Keratinocyte (primary cell): ENCODE measurements at regions not wholly inside any gene's neighbourhood (a gene's known extent, or its start where the extent isn't known, plus 50 kb on each side); places are given as distances from the start of the nearest gene placed in this dataset.

Experiments
- DNase-seq: peaks from one replicate; pipeline ENCODE4 v3.0.0-alpha.2; 2011; ENCODE audit warnings: low read depth, missing footprints, low spot score
- FAIRE-seq: peaks from 2 replicates; lab custom pipeline; 2011; peaks lifted over from hg19 to GRCh38; lab: Jason Lieb, UNC
- H2AFZ ChIP-seq: 2 replicates; pipeline ENCODE4 v1.6.0; 2012; ENCODE audit warnings: low read length, control low read depth, inconsistent platforms; ENCODE audit not compliant: control insufficient read depth
- H3K27ac ChIP-seq: 2 replicates; pipeline ENCODE4 v1.5.1; 2011; ENCODE audit warnings: low read length; ENCODE audit not compliant: control insufficient read depth, insufficient read depth
- H3K27me3 ChIP-seq: 3 replicates; pipeline ENCODE4 v1.6.0; 2011; ENCODE audit warnings: low read length; ENCODE audit not compliant: control insufficient read depth, insufficient read depth; ENCODE audit errors: extremely low read depth
- H3K36me3 ChIP-seq, 2 experiments: 2 replicates in 1 of 2; 3 replicates in 1 of 2; pipeline ENCODE4 v1.5.1; 2011; ENCODE audit warnings: low read length in 2 of 2, mild to moderate bottlenecking in 1 of 2; ENCODE audit not compliant: control insufficient read depth in 2 of 2, insufficient read depth in 2 of 2; ENCODE audit errors: extremely low read depth in 1 of 2
- H3K4me1 ChIP-seq: 3 replicates; pipeline ENCODE4 v1.5.1; 2011; ENCODE audit warnings: low read length; ENCODE audit not compliant: control insufficient read depth, insufficient read depth; ENCODE audit errors: extremely low read depth
- H3K4me2 ChIP-seq: 3 replicates; pipeline ENCODE4 v1.6.0; 2011; ENCODE audit warnings: low read depth, low read length; ENCODE audit not compliant: control insufficient read depth, insufficient read depth; ENCODE audit errors: extremely low read depth
- H3K4me3 ChIP-seq, 3 experiments: fragments of 200-600 bp in 1 of 3; sonication (generic) in 1 of 3; 2 replicates in 2 of 3; 3 replicates in 1 of 3; pipeline ENCODE4 v1.5.1; 2011 to 2016; ENCODE audit warnings: low read length in 3 of 3, mild to moderate bottlenecking in 3 of 3, control low read depth in 2 of 3, inconsistent platforms in 1 of 3, low read depth in 1 of 3, mixed read lengths in 1 of 3, mixed run types in 1 of 3, moderate library complexity in 1 of 3; ENCODE audit not compliant: control insufficient read depth in 2 of 3, insufficient read depth in 2 of 3; ENCODE audit errors: extremely low read depth in 1 of 3
- H3K79me2 ChIP-seq: 2 replicates; pipeline ENCODE4 v1.6.0; 2012; ENCODE audit warnings: low read length; ENCODE audit not compliant: control insufficient read depth, insufficient read depth
- H3K9ac ChIP-seq: 3 replicates; pipeline ENCODE4 v1.6.0; 2011; ENCODE audit warnings: low read length; ENCODE audit not compliant: control insufficient read depth, insufficient read depth; ENCODE audit errors: extremely low read depth
- H3K9me1 ChIP-seq: 3 replicates; pipeline ENCODE4 v1.6.0; 2011; ENCODE audit warnings: low read length; ENCODE audit not compliant: control insufficient read depth, insufficient read depth; ENCODE audit errors: extremely low read depth
- H3K9me3 ChIP-seq: 2 replicates; pipeline ENCODE4 v1.5.1; 2012; ENCODE audit warnings: low read depth, low read length; ENCODE audit not compliant: control insufficient read depth
- H4K20me1 ChIP-seq: 3 replicates; pipeline ENCODE4 v1.6.0; 2011; ENCODE audit warnings: low read length; ENCODE audit not compliant: control insufficient read depth, insufficient read depth; ENCODE audit errors: extremely low read depth
- CTCF ChIP-seq, 3 experiments: IDR thresholded peaks in 1 of 3; conservative IDR thresholded peaks in 1 of 3; optimal IDR thresholded peaks in 1 of 3; 2 replicates in 2 of 3; 3 replicates in 1 of 3; pipeline versions ENCODE3 to v1.5.1; 2011; ENCODE audit warnings: low read length in 3 of 3, mild to moderate bottlenecking in 3 of 3, moderate library complexity in 2 of 3, control low read depth in 1 of 3, inconsistent platforms in 1 of 3; ENCODE audit not compliant: insufficient read depth in 2 of 3; ENCODE audit errors: extremely low read depth in 1 of 3
- EZH2 ChIP-seq: IDR thresholded peaks from one replicate; pipeline ENCODE4 v1.6.1; 2012; ENCODE audit warnings: inconsistent platforms, mild to moderate bottlenecking, low read length, moderate library complexity
- dilution Hi-C: fragments of 300-500 bp; cut with MboI; formaldehyde crosslinking; loops from one replicate; pipeline ENCODE4 v1.7.0; 2020; ENCODE audit warnings: low sequenced_read_pairs; ENCODE audit not compliant: extremely low pct_ligation_motif_present

GRCh38 chr16:88295671-88296436, 86.9 kb upstream of the ZNF469 start:
- H3K9me3 ChIP-seq = no peaks in the 10 kb centered on the region
- H3K79me2 ChIP-seq = no peaks in the 10 kb centered on the region
- peaks cover 13% of the 10 kb centered on the region for H3K27me3 ChIP-seq
- H2AFZ ChIP-seq = no peak overlapping the region
- no peak overlapping the region for H3K9ac ChIP-seq
- dilution Hi-C loops = no loop called here
- no peaks in the 10 kb centered on the region for H4K20me1 ChIP-seq
- no peaks in the 10 kb centered on the region for H3K36me3 ChIP-seq
- no peak overlapping the region for H3K4me2 ChIP-seq
- no peaks in the 10 kb centered on the region for H3K9me1 ChIP-seq
- TF ChIP-seq CTCF (optimal IDR thresholded peaks at IDR 0.05 in 1 of 3, IDR thresholded peaks at IDR 0.05 in 1 of 3, conservative IDR thresholded peaks at IDR 0.05 in 1 of 3; ENCODE audit: extremely low read depth in 1 of 3, insufficient read depth in 2 of 3, low read length in 3 of 3) = no peak
- no peak for TF ChIP-seq EZH2
- DNase-seq (no peak), FAIRE-seq (no peak)
- no peak overlapping the region for H3K4me3 ChIP-seq
- H3K27ac ChIP-seq = no peak overlapping the region
- peaks cover 28% of the 10 kb centered on the region for H3K4me1 ChIP-seq

GRCh38 chr16:88296437-88297177, 86.2 kb upstream of the ZNF469 start:
- Histone ChIP-seq H3K9me3 (no peaks in the 10 kb centered on the region), H3K9me1 (no peaks in the 10 kb centered on the region), H3K27me3 (peaks cover 7% of the 10 kb centered on the region), H3K36me3 (no peaks in the 10 kb centered on the region), H3K4me1 (peaks cover 28% of the 10 kb centered on the region), H4K20me1 (no peaks in the 10 kb centered on the region), H3K27ac (no peak overlapping the region), H3K4me2 (no peak overlapping the region), H2AFZ (no peak overlapping the region), H3K9ac (no peak overlapping the region), H3K4me3 (no peak overlapping the region), H3K79me2 (no peaks in the 10 kb centered on the region)
- DNase-seq (no peak), FAIRE-seq (no peak)
- TF ChIP-seq EZH2 (no peak), CTCF (optimal IDR thresholded peaks at IDR 0.05 in 1 of 3, IDR thresholded peaks at IDR 0.05 in 1 of 3, conservative IDR thresholded peaks at IDR 0.05 in 1 of 3; ENCODE audit: extremely low read depth in 1 of 3, insufficient read depth in 2 of 3, low read length in 3 of 3) (no peak)
- dilution Hi-C loops = no loop called here
